GM12875 (cell line): ENCODE measurements at regions not wholly inside any gene's neighbourhood (a gene's known extent, or its start where the extent isn't known, plus 50 kb on each side); places are given as distances from the start of the nearest gene placed in this dataset.
"Not testable (repeated sequence)": the region's sequence is repeated elsewhere in the genome, so short reads cannot be mapped to it uniquely, and the experiment has no call there.

ENCODE experiments used
- H3K4me3 ChIP-seq: one replicate; pipeline ENCODE4 v1.5.1; 2011; ENCODE audit warnings: low read depth, low read length, control low read depth
- TF ChIP-seq, protein P1 (sequence below): IDR thresholded peaks from 2 replicates; pipeline ENCODE4 v1.5.1; 2011; ENCODE audit warnings: low read depth, mild to moderate bottlenecking, control low read depth, inconsistent platforms, low read length, moderate library complexity, borderline replicate concordance; ENCODE audit not compliant: insufficient read depth

DNA sequence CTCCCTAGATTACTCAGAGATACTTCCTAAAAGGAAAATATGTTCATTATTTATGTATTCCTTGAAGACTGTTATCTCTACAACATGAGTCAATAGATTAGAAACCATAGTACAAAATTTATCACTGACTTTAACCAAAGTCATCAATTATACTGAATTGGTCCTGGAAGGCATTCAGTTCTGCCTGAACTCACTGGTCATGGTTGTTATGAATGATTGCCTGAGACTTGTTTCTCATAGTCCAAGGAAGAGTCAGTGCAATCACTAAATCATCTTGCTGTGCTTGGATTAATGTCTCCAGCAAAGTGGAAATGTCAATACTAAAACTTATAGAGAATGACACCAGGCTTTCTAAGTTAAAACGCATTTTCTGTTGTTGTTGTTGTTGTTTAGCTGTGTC, 878.6 kb upstream of the MANEA start:
- no peak overlapping the region for H3K4me3 ChIP-seq
- TF ChIP-seq, protein P1, sequence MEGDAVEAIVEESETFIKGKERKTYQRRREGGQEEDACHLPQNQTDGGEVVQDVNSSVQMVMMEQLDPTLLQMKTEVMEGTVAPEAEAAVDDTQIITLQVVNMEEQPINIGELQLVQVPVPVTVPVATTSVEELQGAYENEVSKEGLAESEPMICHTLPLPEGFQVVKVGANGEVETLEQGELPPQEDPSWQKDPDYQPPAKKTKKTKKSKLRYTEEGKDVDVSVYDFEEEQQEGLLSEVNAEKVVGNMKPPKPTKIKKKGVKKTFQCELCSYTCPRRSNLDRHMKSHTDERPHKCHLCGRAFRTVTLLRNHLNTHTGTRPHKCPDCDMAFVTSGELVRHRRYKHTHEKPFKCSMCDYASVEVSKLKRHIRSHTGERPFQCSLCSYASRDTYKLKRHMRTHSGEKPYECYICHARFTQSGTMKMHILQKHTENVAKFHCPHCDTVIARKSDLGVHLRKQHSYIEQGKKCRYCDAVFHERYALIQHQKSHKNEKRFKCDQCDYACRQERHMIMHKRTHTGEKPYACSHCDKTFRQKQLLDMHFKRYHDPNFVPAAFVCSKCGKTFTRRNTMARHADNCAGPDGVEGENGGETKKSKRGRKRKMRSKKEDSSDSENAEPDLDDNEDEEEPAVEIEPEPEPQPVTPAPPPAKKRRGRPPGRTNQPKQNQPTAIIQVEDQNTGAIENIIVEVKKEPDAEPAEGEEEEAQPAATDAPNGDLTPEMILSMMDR = no peak

DNA sequence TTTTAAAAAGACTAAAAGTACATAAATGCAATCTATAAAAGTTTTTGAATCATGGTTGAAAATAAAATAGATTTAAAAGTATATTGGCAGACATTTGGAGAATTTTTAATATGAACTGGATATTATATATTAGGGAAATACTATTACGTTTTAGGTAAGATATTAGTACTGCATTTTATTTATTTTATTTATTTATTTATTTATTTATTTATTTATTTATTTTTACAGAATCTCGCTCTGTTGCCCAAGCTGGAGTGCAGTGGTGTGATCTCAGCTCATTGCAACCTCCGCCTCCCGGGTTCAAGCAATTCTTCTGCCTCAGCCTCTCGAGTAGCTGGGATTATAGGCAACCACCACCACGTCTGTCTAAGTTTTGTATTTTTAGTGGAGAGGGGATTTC, 890.1 kb upstream of the MANEA start:
- not testable (repeated sequence) for H3K4me3 ChIP-seq

DNA sequence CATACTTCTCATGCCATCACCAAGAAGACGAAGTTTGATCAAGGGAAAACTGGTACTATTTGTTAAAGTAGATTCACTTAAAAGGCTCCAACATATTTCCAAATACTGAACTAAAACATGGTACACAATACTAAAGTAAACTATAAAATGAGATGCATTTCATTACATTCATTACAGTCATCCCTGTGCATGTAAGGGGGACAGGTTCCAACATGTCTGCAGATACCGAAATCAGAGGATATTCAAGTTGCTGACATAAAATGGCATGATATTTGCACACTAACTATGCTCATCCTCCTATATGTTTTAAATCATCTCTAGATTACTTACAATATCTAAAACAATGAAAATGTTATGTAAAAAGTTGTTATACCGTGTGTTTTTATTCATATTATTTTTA, 893.9 kb upstream of the MANEA start:
- TF ChIP-seq, protein P1 = no peak
- no peak overlapping the region for H3K4me3 ChIP-seq

DNA sequence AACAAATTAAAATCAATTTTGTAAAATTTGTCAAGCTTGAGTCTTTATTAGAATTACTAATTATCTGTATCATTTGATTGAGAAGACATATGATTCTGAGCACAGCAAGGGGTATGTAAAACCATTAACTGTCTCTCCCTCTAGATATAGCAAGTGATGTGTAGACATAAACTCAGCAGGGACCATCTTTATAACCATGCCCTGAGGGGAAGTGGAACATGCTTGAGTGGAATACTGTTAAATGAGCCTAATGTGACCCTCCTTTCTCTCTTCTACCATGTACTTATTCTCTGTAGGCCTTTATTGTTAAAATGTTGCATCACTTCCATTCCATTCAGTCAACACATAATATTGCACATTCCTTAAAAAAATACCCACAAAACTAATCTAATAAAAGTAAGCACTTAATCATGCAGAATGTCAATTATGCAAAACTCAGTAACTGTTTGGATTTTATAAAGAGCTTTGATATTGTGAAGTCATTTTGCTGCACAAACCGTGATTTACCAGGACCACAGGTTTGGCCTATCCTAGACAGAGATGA, 896.6 kb upstream of the MANEA start:
- TF ChIP-seq, protein P1 = no peak
- H3K4me3 ChIP-seq = no peak overlapping the region

DNA sequence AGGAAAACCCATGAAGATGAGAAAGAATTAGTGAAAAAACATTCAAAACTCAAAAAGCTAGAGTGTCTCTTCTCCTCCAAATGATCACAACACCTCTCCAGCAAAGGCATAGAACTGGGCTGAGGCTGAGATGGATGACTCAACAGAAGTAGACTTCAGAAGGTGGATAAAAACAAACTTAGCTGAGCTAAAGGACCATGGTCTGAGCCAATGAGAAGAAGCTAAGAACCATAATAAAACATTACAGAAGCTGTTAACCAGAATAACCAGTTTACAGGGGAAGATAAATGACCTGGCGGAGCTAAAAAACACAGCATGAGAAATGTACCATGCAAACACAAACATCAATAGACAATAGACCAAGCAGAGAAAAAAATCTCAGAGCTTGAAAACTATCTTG, 904.1 kb upstream of the MANEA start:
- TF ChIP-seq, protein P1 = no peak
- H3K4me3 ChIP-seq = no peak overlapping the region

DNA sequence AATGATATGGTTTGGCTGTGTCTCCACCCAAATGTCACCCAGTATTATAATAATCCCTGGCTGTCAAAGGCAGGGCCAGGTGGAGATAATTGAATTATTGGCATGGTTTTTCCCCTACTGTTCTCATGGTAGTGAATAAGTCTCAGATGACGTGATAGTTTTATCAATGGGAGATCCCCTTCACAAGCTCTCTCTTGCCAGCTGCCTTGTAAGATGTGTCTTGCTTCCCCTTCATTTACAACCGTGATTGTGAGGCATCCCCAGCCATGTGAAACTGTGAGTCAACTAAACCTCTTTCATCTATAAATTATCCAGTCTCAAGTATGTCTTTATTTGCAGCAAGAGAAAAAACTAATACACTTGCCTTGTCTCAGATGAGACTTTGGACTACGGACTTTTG, 907.3 kb upstream of the MANEA start:
- TF ChIP-seq, protein P1 = no peak
- H3K4me3 ChIP-seq = no peak overlapping the region

DNA sequence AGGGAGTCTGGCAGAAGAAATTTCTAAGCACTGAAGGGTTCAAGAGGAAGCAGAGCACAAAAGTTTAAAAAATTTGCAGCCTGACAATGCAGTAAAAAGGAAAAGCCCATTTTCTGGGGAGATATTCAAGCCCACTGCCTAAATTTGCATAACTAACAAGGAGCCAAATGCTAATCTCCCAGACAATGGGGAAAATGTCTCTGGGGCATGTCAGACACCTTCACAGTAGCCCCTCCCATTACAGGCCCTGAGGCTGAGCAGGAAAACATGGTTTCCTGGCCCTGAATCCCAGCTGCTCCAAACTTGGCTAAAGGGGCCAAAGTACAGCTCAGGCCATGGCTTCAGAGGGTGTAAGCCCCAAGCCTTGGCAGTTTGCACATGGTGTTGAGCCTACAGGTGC, 908.5 kb upstream of the MANEA start:
- H3K4me3 ChIP-seq = no peak overlapping the region
- TF ChIP-seq, protein P1 = no peak

DNA sequence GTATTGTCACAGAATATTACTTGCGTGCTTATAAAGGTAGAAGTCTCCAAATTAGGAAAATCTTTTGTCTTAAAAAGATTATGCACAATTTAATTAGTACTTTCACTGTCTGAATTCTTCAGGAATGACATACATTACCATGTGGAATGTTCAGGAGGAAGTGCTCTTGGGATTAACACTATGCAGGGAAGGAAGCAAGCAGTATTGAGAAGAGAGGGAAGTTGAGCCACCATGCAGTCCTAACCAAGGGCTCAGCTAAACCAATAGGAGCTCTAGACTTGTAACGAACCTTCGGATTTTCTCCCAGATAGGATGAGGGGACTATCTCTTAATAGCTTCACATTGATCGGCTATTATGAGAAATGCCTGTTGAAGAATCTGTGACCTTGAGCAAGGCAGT, 918.4 kb upstream of the MANEA start:
- TF ChIP-seq, protein P1 = no peak
- H3K4me3 ChIP-seq = no peak overlapping the region
